HEK293 (cell line): ENCODE measurements at regions not wholly inside any gene's neighbourhood (a gene's known extent, or its start where the extent isn't known, plus 50 kb on each side); places are given as distances from the start of the nearest gene placed in this dataset.

Experiments
- CTCF ChIP-seq: fragments of 450-650 bp; formaldehyde crosslinking; IDR thresholded peaks from 2 replicates; pipeline ENCODE4 v1.5.1; 2016; ENCODE audit warnings: missing biosample characterization, missing genetic modification characterization
- GLIS1 ChIP-seq: fragments of 450-650 bp; formaldehyde crosslinking; IDR thresholded peaks from 2 replicates; pipeline ENCODE4 v1.5.1; 2016; ENCODE audit warnings: missing biosample characterization, missing genetic modification characterization
- HOXC10 ChIP-seq: sonication (generic); formaldehyde crosslinking; IDR thresholded peaks from 2 replicates; pipeline ENCODE4 v1.8.1; 2023; ENCODE audit warnings: mild to moderate bottlenecking, missing genetic modification reagents
- OVOL3 ChIP-seq: fragments of 450-650 bp; formaldehyde crosslinking; IDR thresholded peaks from 2 replicates; pipeline ENCODE4 v1.5.1; 2016; ENCODE audit warnings: missing biosample characterization, missing genetic modification characterization
- PBX3 ChIP-seq: sonication (generic); formaldehyde crosslinking; IDR thresholded peaks from 2 replicates; pipeline ENCODE4 v1.8.1; 2022; ENCODE audit warnings: mild to moderate bottlenecking, moderate library complexity, missing genetic modification reagents
- PRDM10 ChIP-seq: fragments of 450-650 bp; formaldehyde crosslinking; IDR thresholded peaks from 2 replicates; pipeline ENCODE4 v1.5.1; 2016; ENCODE audit warnings: missing biosample characterization, missing genetic modification characterization
- ZNF132 ChIP-seq: fragments of 450-650 bp; formaldehyde crosslinking; IDR thresholded peaks from 2 replicates; pipeline ENCODE4 v1.5.1; 2017; ENCODE audit warnings: missing biosample characterization, missing genetic modification characterization, borderline replicate concordance
- ZNF26 ChIP-seq: fragments of 450-650 bp; formaldehyde crosslinking; IDR thresholded peaks from 2 replicates; pipeline ENCODE4 v1.5.1; 2016; ENCODE audit warnings: missing biosample characterization, missing genetic modification characterization
- ZNF292 ChIP-seq: fragments of 450-650 bp; formaldehyde crosslinking; IDR thresholded peaks from 2 replicates; pipeline ENCODE4 v1.5.1; 2016; ENCODE audit warnings: low read depth, missing biosample characterization, missing genetic modification characterization, borderline replicate concordance
- ZNF302 ChIP-seq: fragments of 450-650 bp; formaldehyde crosslinking; IDR thresholded peaks from 2 replicates; pipeline ENCODE4 v1.5.1; 2016; ENCODE audit warnings: missing biosample characterization, missing genetic modification characterization, low read depth
- ZNF623 ChIP-seq: fragments of 450-650 bp; formaldehyde crosslinking; IDR thresholded peaks from 2 replicates; pipeline ENCODE4 v1.5.1; 2016; ENCODE audit warnings: missing biosample characterization, missing genetic modification characterization
- ZNF624 ChIP-seq: fragments of 450-650 bp; formaldehyde crosslinking; IDR thresholded peaks from 2 replicates; pipeline ENCODE4 v1.5.1; 2017; ENCODE audit warnings: missing biosample characterization, missing genetic modification characterization
- ZNF692 ChIP-seq: fragments of 450-650 bp; formaldehyde crosslinking; IDR thresholded peaks from 2 replicates; pipeline ENCODE4 v1.5.1; 2016; ENCODE audit warnings: missing biosample characterization, missing genetic modification characterization

- TF ChIP-seq CTCF (tag by site-specific recombination) (no peak), ZNF692 (tag by site-specific recombination) (no peak), GLIS1 (tag by site-specific recombination) (no peak), ZNF624 (tag by site-specific recombination) (no peak), PRDM10 (tag by site-specific recombination) (no peak), PBX3 (CRISPR knock-in tag) (no peak), HOXC10 (CRISPR knock-in tag) (no peak), ZNF623 (tag by site-specific recombination) (no peak), ZNF132 (tag by site-specific recombination) (no peak), ZNF292 (tag by site-specific recombination) (no peak), ZNF302 (tag by site-specific recombination) (no peak), OVOL3 (tag by site-specific recombination) (no peak), ZNF26 (no peak)
Observed at GRCh38 chr20:63123331-63123741, 92.6 kb downstream of the YTHDF1 start.
